ENCODE measurements at regions not wholly inside any gene's neighbourhood (a gene's known extent, or its start where the extent isn't known, plus 50 kb on each side); places are given as distances from the start of the nearest gene placed in this dataset.

DNA sequence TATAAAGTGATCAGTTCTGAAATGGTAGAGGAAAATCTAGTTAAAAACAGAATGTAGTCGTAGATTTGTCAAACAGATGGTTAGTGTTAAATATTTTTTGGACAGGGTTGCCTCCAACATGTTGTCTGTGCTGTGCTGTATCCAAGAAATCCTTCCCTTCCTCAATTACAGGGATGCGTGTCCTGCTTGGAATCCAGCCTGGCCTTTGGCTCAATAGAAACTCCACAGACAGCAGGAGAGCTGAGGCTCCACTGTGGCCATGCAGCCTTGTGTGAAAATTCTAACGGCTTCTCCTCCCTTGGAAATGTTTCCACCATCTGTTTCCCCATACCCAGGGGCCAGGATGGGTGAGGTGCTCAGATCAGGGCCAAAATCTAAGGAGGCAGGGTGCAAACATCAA is 67.7 kb upstream of the USP29 start:
- TF ChIP-seq MYC (IDR thresholded peaks at IDR 0.05; ENCODE audit: low read depth, low read length): no peak
- TF ChIP-seq, protein P1, sequence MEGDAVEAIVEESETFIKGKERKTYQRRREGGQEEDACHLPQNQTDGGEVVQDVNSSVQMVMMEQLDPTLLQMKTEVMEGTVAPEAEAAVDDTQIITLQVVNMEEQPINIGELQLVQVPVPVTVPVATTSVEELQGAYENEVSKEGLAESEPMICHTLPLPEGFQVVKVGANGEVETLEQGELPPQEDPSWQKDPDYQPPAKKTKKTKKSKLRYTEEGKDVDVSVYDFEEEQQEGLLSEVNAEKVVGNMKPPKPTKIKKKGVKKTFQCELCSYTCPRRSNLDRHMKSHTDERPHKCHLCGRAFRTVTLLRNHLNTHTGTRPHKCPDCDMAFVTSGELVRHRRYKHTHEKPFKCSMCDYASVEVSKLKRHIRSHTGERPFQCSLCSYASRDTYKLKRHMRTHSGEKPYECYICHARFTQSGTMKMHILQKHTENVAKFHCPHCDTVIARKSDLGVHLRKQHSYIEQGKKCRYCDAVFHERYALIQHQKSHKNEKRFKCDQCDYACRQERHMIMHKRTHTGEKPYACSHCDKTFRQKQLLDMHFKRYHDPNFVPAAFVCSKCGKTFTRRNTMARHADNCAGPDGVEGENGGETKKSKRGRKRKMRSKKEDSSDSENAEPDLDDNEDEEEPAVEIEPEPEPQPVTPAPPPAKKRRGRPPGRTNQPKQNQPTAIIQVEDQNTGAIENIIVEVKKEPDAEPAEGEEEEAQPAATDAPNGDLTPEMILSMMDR (IDR thresholded peaks at IDR 0.05; ENCODE audit: low read depth, low read length): no peak
- no peak for TF ChIP-seq MAX (IDR thresholded peaks at IDR 0.05; ENCODE audit: low read depth, low read length)
- TF ChIP-seq POLR2A (IDR thresholded peaks at IDR 0.05; ENCODE audit: extremely low read depth, insufficient read length): no peak
